AG04450 (cell line): ENCODE measurements at regions not wholly inside any gene's neighbourhood (a gene's known extent, or its start where the extent isn't known, plus 50 kb on each side); places are given as distances from the start of the nearest gene placed in this dataset.
"Not testable (repeated sequence)": the region's sequence is repeated elsewhere in the genome, so short reads cannot be mapped to it uniquely, and the experiment has no call there.

Experiments
- CTCF ChIA-PET: fragments of 300-600, 350-600 bp; formaldehyde crosslinking; extraction: SDS; loops from one replicate; lab custom pipeline; 2022; ENCODE audit warnings: antibody characterized with exemption, inconsistent platforms; lab: Charles Lee
- POLR2A ChIA-PET: fragments of 350-600 bp; formaldehyde crosslinking; extraction: SDS; loops from one replicate; lab custom pipeline; 2021; ENCODE audit warnings: antibody characterized with exemption, inconsistent platforms; lab: Yijun Ruan, JAX
- DNase-seq: peaks from one replicate; pipeline ENCODE4 v3.0.0-alpha.2; 2011; ENCODE audit warnings: low read depth, low spot score
- H3K27ac ChIP-seq: one replicate; pipeline ENCODE4 v1.5.1; 2012; ENCODE audit warnings: low read depth, low read length, control low read depth
- H3K27me3 ChIP-seq: one replicate; pipeline ENCODE4 v1.6.0; 2012; ENCODE audit warnings: low read length; ENCODE audit not compliant: control insufficient read depth, insufficient read depth
- H3K4me3 ChIP-seq: 2 replicates; pipeline ENCODE4 v1.5.1; 2011; ENCODE audit warnings: mild to moderate bottlenecking, low read depth, low read length, control low read depth
- H3K9me3 ChIP-seq: 2 replicates; pipeline ENCODE4 v1.5.1; 2012; ENCODE audit warnings: low read length; ENCODE audit not compliant: control insufficient read depth, insufficient read depth
- TF ChIP-seq, protein P1 (sequence below): IDR thresholded peaks from 2 replicates; pipeline ENCODE4 v1.5.1; 2011; ENCODE audit warnings: low read depth, low read length, control low read depth, inconsistent platforms

DNA sequence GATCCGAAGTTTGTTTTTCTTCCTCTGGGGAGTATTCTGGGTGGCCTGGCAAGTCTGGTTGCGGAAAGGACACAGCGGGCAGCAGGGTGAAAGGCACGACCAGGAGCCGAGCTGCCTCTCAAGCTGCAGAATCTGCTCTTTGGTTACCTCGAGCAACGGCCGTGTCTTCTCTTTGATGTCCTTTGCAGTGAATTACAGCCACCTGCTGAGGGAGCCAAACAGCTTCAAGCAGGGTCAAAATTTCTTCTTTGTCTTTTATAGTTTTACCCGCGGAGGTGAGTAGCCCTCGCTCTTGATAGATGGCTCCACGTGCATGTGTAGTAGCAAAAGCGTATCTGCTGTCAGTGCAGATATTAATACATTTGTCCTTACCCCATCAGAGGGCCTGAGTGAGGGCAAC lies 177.3 kb upstream of the MBL2 start:
- peaks cover 2% of the 10 kb centered on the region for H3K27me3 ChIP-seq
- ChIA-PET POLR2A (no interaction called here), CTCF (no interaction called here)
- TF ChIP-seq, protein P1, sequence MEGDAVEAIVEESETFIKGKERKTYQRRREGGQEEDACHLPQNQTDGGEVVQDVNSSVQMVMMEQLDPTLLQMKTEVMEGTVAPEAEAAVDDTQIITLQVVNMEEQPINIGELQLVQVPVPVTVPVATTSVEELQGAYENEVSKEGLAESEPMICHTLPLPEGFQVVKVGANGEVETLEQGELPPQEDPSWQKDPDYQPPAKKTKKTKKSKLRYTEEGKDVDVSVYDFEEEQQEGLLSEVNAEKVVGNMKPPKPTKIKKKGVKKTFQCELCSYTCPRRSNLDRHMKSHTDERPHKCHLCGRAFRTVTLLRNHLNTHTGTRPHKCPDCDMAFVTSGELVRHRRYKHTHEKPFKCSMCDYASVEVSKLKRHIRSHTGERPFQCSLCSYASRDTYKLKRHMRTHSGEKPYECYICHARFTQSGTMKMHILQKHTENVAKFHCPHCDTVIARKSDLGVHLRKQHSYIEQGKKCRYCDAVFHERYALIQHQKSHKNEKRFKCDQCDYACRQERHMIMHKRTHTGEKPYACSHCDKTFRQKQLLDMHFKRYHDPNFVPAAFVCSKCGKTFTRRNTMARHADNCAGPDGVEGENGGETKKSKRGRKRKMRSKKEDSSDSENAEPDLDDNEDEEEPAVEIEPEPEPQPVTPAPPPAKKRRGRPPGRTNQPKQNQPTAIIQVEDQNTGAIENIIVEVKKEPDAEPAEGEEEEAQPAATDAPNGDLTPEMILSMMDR, result no peak
- DNase-seq, result no peak
- no peaks in the 10 kb centered on the region for H3K9me3 ChIP-seq
- H3K27ac ChIP-seq, result no peak overlapping the region
- no peak overlapping the region for H3K4me3 ChIP-seq

DNA sequence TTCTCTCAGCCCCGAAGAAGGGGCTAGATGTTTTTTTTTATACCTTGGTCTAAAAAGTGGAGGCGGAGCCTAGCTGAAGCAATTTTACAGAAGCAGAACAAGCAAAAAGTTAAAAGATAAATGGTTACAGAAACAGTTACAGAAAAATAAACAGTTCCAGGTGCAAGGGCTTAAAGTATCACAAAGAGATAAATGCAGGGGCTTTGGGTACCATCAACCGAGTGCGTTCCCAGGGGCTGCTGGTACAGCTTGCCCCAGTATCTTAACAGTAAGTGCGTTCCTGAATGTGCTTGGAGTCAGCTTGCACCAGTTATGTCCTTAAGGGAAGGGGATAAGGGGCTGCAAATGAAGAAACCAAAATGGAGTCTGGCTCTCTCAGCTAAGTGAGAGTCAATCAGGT lies 173.9 kb upstream of the MBL2 start:
- no peaks in the 10 kb centered on the region for H3K9me3 ChIP-seq
- POLR2A ChIA-PET, result no interaction called here
- TF ChIP-seq, protein P1, result no peak
- no peak for DNase-seq
- CTCF ChIA-PET, result no interaction called here
- H3K4me3 ChIP-seq, result no peak overlapping the region
- H3K27ac ChIP-seq, result no peak overlapping the region
- H3K27me3 ChIP-seq, result no peaks in the 10 kb centered on the region

DNA sequence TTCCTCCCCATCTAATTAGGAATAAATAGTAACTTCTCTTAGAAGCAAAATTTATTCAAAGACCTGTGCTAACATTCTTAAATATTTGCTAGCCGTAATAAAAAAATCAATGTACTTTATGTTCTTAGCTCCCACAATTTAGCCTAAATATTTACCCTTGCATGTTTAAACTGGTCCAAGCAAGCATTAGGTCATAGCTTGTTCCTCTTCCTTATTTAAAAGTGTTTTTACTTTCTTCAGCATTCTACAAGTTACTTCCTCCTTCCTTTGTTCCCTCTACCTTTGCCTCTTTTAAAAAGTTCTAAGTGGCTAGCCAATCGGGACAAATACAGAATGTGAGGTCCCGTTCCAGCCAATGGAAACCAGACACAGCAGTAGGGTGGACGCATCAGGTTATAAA lies 172.9 kb upstream of the MBL2 start:
- CTCF ChIA-PET, result interaction anchor here (1.6 kb wide), 1 partner anchor 128 kb away, joined by 4 read pairs; no protein-coding TSS in a partner anchor
- H3K4me3 ChIP-seq, H3K27ac ChIP-seq, POLR2A ChIA-PET, DNase-seq, H3K9me3 ChIP-seq, H3K27me3 ChIP-seq: not testable (repeated sequence)

DNA sequence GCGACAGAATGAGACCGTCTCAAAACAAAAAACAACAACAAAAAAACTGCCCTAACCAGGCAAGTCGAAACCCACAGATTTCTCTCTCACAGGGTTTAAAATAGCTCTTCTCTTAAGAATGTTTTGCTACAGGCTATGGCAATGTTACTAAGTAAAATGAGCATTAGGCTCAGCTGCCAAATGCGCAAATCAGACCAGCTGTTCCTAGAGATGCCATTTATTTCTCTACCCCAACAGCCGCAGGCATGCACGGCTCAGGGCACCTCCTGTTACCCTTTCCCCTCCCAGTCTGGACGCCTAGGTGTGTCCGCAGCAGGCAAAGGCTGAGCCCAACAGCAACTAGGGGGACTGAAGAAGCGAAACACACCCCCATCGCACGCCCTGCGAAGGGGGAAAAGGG lies 168.3 kb upstream of the MBL2 start:
- H3K9me3 ChIP-seq, result no peaks in the 10 kb centered on the region
- H3K27me3 ChIP-seq, result no peaks in the 10 kb centered on the region
- CTCF ChIA-PET, result no interaction called here
- no peak overlapping the region for H3K27ac ChIP-seq
- no peak overlapping the region for H3K4me3 ChIP-seq
- POLR2A ChIA-PET, result no interaction called here
- no peak for DNase-seq
- TF ChIP-seq, protein P1, result no peak

DNA sequence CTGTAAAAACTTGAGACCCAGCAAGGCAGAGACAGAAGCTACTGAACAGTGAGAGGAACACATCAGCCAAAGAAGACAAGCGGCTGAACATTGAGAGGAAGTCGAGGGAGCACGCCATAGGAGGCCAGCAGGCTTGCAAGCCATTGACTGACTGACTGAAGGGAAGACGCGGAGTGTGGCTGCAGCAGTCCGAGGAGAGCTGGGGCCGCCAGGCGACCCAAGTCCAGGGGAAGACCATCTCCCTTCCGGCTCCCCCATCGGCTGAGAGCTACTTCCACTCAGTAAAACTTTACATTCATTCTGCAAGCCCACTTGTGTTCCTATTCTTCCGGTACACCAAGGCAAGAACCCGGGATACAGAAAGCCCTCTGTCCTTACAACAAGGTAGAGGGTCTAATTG lies 167.3 kb upstream of the MBL2 start:
- Histone ChIP-seq H3K27ac (no peak overlapping the region), H3K9me3 (no peaks in the 10 kb centered on the region), H3K4me3 (no peak overlapping the region), H3K27me3 (no peaks in the 10 kb centered on the region)
- TF ChIP-seq, protein P1, result no peak
- ChIA-PET POLR2A (no interaction called here), CTCF (no interaction called here)
- no peak for DNase-seq

DNA sequence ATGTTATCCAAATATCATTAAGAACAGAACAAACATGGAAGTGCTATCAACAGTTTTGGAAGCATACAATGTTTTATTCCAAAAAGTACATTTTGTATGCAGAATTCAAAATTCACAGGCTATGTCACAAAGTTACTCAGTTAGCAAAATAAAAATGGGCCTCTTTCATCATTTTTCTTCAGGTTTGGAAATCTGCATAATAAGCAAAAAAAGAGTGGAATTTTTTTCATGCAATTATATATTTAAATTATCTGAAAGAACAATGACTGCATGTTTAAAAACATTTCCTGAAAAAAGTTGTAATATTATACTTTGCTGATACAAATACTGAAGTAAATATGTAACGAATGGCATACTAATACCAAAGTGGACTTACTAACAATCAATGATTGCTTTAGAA lies 161.2 kb upstream of the MBL2 start:
- POLR2A ChIA-PET, result interaction anchor here (0.7 kb wide), 1 partner anchor 652 kb away, joined by 6 read pairs; no protein-coding TSS in a partner anchor
- DNase-seq, result no peak
- TF ChIP-seq, protein P1, result no peak
- H3K27me3 ChIP-seq, result no peaks in the 10 kb centered on the region
- CTCF ChIA-PET, result no interaction called here
- H3K27ac ChIP-seq, result no peak overlapping the region
- no peaks in the 10 kb centered on the region for H3K9me3 ChIP-seq
- no peak overlapping the region for H3K4me3 ChIP-seq
